ENCODE measurements at regions not wholly inside any gene's neighbourhood (a gene's known extent, or its start where the extent isn't known, plus 50 kb on each side); places are given as distances from the start of the nearest gene placed in this dataset.

DNA sequence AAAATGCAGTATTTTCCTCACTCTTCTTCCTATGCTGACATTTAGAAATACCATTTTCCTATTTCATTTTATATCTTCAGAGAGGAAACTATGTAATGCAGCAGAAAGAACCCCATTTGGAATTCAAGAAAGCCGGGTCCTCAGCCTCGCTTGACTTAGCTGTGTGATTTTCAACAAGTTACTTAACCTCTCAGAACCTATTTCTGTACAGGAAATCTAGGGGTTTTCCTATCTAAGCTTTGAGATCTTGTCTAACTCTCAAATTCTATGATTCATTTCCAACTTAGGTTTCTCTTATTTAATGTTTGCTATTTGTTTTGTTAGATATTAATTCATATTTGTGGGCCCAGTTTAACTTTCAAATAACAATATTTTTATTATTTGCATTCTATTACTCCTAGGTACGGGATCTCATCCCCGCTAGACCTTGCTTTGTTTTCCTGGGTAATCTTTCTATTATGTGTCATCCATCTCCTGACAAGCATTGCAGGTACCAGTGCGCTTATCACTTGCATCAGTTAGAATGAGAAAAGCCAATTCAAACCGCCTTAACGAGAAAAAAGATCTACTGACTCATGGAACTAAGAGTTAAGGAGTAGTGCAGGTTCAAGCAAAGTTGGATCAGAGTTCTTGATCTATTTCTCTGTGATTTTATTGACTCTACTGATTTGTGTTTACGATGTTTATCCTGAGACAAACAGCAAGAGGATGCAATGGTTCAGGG lies 70.6 kb upstream of the BHLHE40 start:
- TF ChIP-seq, protein P1, sequence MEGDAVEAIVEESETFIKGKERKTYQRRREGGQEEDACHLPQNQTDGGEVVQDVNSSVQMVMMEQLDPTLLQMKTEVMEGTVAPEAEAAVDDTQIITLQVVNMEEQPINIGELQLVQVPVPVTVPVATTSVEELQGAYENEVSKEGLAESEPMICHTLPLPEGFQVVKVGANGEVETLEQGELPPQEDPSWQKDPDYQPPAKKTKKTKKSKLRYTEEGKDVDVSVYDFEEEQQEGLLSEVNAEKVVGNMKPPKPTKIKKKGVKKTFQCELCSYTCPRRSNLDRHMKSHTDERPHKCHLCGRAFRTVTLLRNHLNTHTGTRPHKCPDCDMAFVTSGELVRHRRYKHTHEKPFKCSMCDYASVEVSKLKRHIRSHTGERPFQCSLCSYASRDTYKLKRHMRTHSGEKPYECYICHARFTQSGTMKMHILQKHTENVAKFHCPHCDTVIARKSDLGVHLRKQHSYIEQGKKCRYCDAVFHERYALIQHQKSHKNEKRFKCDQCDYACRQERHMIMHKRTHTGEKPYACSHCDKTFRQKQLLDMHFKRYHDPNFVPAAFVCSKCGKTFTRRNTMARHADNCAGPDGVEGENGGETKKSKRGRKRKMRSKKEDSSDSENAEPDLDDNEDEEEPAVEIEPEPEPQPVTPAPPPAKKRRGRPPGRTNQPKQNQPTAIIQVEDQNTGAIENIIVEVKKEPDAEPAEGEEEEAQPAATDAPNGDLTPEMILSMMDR (conservative IDR thresholded peaks at IDR 0.05 in 1 of 2, IDR thresholded peaks at IDR 0.05 in 1 of 2; ENCODE audit: low read depth in 1 of 2, low read length in 2 of 2) = no peak
- no peak for TF ChIP-seq EZH2 (IDR thresholded peaks at IDR 0.05; ENCODE audit: low read length, missing control alignments)

All from fibroblast of lung (primary cell).